Fibroblast of the aortic adventitia (primary cell): ENCODE measurements at regions not wholly inside any gene's neighbourhood (a gene's known extent, or its start where the extent isn't known, plus 50 kb on each side); places are given as distances from the start of the nearest gene placed in this dataset.
A peak's percentile ranks its signal among the peaks of the same experiment; 100 is the strongest.

ENCODE experiments used
- DNase-seq: peaks from one replicate; pipeline ENCODE4 v3.0.0-alpha.2; 2010; ENCODE audit warnings: low read depth
- H3K4me3 ChIP-seq: 2 replicates; pipeline ENCODE4 v1.5.1; 2011; ENCODE audit warnings: low read depth, mild to moderate bottlenecking, control low read depth, low read length, moderate library complexity
- TF ChIP-seq, protein P1 (sequence below): IDR thresholded peaks from 2 replicates; pipeline ENCODE4 v1.5.1; 2011; ENCODE audit warnings: mild to moderate bottlenecking, low read length, control low read depth, inconsistent platforms; ENCODE audit not compliant: insufficient read depth

DNA sequence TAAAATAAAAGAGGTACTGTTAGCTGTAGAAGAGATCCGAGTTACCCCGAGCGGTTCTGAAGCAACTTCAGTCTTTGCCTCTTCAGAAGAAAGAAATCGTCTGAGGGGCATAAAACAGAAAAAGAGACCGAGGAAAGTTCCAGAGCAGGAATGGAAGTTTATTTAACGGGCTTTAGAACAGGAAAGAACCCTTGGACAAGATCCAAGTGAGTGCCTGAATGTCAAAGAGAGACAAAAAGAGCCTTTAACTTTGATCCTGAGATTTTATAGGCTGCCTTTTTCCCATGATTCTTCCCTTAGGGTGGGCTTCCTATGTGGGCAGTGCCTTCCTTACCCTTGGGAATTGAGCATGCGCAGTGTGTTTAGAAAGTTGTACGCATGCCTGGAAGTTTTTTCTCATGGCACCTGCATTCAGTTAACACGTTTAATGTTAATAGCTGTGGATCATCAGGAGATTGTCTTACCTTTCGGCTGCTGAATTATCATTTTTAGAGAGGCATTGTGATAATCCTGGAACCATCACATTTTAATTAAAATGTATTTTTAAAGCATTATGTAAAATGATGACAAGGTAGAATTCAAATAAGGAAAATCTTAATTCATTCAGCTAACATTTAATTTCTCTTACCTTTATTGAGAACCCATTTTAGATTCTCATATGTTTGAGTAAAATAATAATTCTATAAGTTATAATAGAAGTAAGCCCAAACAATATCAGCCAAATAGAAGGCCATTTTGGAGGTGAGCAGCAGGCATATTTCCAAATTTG lies 269.5 kb upstream of the ZSWIM2 start:
- no peak for DNase-seq
- TF ChIP-seq, protein P1, sequence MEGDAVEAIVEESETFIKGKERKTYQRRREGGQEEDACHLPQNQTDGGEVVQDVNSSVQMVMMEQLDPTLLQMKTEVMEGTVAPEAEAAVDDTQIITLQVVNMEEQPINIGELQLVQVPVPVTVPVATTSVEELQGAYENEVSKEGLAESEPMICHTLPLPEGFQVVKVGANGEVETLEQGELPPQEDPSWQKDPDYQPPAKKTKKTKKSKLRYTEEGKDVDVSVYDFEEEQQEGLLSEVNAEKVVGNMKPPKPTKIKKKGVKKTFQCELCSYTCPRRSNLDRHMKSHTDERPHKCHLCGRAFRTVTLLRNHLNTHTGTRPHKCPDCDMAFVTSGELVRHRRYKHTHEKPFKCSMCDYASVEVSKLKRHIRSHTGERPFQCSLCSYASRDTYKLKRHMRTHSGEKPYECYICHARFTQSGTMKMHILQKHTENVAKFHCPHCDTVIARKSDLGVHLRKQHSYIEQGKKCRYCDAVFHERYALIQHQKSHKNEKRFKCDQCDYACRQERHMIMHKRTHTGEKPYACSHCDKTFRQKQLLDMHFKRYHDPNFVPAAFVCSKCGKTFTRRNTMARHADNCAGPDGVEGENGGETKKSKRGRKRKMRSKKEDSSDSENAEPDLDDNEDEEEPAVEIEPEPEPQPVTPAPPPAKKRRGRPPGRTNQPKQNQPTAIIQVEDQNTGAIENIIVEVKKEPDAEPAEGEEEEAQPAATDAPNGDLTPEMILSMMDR, result no peak
- H3K4me3 ChIP-seq, result no peak overlapping the region

DNA sequence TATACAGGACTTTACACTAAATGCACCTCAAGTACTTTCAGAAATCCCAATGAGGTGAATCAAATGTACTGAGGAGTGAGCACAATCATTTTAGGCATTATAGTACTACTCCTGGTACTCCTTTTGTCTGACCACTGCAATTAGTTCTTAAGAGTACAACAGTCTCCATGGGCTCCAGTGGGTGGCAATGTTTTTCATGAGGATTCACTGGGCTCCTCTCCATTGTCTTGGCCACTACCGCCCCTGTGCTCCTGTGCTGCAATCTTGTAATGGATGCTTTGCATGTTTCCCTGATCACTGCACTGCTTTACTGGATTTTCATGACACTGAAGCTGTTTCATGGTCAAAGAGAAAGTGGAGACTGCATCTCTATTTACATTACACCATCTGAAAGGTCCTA lies 268.5 kb upstream of the ZSWIM2 start:
- H3K4me3 ChIP-seq, result no peak overlapping the region
- TF ChIP-seq, protein P1, result no peak
- peak; percentile 1 for DNase-seq

DNA sequence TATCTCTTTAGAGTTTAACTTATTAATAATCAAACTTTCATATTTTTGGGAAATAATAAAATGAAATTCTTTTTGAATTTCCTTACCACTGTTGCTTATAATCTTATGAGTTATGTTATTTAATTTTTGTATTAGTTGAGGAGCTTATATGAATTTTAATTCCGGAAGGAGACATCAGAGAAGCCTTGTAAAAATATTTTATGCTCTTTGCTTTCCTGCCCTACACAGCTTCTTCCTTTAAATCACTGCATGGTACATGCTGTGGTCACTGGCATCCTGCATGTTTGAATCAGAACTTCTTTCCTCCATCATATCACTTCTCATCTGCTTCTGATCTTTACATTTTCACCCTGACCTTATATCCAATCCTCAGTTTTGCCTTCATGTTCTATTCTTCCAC lies 266.7 kb upstream of the ZSWIM2 start:
- TF ChIP-seq, protein P1, result no peak
- no peak overlapping the region for H3K4me3 ChIP-seq
- DNase-seq, result no peak

DNA sequence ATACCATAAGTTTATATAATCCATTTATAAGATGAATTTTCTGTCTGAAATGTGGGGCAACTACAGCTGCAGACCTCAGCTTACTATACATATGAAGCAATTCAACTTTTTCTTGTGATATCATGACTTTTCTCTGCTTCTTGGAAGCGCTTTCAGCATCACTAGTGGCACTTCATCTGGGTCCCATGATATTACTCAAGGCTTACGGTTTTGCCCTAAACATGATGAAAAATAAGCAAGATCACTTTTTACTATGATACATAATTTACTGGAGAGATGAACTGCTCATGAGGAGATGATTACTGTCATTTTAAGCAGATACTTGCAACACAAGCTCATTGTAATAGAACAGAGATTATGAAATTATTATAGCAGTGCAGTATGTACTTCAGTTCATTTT lies 258.0 kb upstream of the ZSWIM2 start:
- H3K4me3 ChIP-seq, result no peak overlapping the region
- TF ChIP-seq, protein P1, result no peak
- DNase-seq, result no peak

DNA sequence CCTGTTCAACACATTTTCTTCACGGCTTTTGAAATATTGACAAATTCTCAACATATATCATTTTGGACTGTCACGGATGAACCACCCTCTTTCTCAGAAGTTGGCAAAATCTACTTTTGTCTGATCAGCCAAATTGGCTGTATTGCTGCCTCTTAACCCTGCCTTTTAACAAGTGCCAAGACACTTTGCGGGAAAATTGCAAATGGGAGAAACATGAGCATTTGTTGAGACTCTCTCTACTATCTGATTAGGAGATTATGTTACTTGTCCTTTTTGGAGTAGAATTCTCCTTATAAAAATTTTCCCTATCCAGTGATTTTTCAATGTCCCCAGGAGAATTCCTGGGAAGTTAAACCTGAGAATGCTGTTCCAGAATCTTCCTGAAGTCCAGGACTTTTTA lies 256.2 kb upstream of the ZSWIM2 start:
- DNase-seq, result no peak
- TF ChIP-seq, protein P1, result no peak
- H3K4me3 ChIP-seq, result no peak overlapping the region

DNA sequence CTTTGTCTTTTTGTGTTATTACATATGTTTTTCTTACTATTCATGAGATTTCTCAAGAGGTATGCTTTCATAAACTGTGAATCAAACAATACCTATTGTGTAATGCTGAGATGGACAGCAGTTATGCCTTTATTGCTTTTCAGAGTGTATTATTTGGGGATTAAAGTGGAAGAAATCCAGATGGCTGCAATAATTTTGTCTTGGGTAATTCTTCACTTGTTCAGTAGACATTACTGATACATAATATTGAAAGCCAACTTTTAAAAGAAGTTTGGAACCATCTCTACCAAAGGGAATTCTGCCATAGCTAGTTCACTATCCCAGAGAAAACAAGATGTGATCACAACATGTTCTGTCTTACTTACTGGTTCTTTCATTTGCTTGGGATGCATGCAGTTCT lies 253.4 kb upstream of the ZSWIM2 start:
- DNase-seq, result peak; percentile 51
- TF ChIP-seq, protein P1, result no peak
- no peak overlapping the region for H3K4me3 ChIP-seq

DNA sequence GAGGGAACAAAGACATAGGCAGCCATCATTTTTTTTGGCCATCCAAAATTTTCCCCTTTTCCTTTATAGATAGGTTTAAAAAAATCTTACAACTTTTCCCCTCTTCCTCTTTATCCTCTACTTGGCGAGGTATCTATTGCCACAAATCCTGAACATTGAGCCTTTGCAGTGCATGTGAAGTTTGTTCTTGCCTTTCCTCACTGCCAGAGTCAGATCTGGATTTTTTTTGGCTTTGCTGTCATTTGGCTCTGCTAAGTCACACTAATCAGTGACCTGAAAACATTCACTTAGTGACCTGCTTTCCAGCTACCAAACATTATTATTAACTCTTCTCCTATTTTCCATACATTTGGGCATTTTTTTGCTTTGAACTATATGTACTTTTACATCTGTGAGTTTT lies 249.2 kb upstream of the ZSWIM2 start:
- TF ChIP-seq, protein P1, result no peak
- no peak for DNase-seq
- no peak overlapping the region for H3K4me3 ChIP-seq
